Hypothalamus (tissue), 51 donors: ENCODE measurements at regions not wholly inside any gene's neighbourhood (a gene's known extent, or its start where the extent isn't known, plus 50 kb on each side); places are given as distances from the start of the nearest gene placed in this dataset.

Experiments used
- DNase-seq, 51 donors: peaks; one replicate each; lab custom pipeline; 2025; lab: John Stamatoyannopoulos, UW

DNA sequence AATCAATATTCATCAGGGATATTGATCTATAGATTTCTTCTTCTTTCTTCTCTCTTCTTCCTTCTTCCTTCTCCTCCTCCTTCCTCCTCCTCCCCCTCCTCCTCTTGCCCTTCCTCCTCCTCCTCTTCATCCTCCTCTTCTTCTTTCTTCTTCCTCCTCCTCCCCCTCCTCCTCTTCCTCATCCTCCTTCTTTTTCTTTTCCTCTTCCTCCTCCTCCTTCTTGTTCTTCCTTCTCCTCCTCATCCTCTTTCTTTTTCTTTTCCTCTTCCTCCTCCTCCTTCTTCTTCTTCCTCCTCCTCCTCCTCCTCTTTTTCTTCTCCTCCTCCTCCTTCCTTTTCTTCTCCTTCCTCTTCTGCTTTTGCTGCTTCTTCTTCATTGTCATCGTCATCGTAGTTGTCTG lies 52.4 kb upstream of the SERINC1 start:
- DNase-seq, result no peak

DNA sequence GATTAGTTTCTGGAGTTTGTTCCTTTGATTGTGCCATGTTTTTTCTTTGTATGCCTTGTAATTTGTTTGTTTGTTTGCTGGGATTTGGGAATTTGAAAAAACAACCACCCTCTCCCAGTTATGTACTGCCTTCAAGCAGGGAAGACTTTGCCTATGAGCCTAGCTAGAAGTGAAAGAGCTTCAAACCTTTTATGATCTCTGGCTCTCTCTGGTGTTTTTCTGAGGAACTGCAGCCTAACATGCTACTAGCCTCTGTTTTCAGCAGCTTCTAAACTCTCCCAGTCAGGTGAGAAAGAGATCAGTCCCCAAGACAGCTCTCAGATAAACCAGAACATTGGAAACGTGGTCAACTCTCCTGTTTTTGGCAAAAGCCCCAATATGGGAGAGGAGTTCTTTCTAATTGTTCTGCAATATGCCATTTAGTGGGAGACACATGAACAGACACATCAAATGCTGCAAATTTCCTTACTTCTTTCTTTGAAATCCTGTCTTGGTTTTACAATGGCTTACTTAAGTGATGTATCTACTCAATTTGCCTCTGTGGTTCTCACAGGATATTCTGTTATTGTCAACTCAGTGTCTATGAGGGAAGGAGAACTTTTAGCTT lies 58.9 kb upstream of the SERINC1 start:
- DNase-seq, result peak in 13 of 51 donors; percentile 0 to 41 (median 17)

DNA sequence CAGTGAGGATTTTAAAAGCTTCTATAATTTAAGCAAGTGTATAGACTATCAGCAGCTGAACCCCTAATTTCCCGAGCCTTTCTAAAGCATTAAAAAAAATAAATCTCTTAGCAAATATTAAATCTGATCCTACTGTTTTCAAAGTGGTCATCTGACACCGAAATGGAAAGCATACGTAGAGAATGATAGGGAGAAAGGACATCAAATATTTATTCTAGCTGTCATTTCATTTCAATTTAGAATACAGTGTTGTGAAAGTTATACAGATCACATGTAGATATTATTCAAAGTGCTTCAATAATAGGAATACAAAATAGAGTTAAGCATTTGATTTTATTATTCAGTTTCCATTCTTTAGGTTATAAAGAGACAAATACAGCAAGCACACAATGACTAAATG lies 61.9 kb upstream of the PKIB start:
- DNase-seq, result no peak

DNA sequence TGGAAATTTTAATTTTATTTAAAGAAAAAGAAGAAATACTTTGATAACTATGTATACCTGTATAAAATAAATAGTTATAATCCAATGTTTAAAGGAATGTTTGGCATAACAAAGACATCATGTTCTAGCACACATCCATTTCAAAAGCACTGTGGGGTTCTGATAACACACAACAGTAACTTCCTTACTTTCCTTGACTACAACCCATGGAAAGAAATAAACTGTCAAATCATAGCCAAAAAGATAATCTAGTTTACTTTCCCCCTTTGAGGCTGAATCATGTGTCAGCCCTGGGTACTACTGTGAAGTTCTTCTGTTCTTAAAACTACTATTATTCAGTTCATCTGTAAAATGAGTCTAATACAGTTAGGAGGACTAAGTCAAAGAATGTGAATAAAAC lies 61.4 kb upstream of the PKIB start:
- no peak for DNase-seq

DNA sequence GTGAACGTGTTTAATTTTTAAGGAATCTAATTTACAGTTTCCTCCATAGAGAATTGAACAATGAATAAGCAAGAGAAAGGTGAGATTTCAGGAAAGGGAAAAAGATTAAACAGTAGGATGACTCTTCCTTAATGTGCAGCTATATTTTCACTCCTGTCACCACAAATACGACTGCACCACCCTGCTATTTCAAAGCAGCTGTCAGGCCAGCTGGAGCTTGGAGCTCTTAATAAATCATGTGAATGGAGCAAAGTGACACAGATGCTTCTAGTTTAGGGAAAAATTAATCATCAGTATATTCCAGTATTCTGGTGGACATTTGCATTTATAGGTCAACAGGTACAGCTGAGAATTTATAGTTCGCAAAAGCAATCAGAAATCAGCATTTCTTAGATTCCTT lies 56.5 kb upstream of the PKIB start:
- no peak for DNase-seq

DNA sequence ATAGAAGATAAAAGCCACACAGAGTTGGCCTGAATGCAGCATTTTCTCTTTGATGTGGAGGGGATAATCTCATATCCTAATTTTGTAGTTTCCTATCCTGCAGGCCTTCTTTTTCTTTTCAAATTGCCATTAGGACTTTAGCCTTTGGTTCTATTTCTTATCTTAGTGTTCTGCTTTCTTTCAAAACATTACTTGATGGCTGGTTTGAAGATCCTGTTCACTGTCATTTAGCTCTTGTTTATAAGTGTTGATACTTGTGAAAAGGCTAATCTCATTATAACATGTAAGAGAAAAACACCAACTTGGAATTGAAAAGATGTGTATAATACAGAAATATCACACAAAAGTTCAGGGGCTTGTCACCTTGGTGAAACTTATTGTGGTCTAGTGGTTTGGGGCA lies 54.6 kb upstream of the PKIB start:
- DNase-seq, result no peak

DNA sequence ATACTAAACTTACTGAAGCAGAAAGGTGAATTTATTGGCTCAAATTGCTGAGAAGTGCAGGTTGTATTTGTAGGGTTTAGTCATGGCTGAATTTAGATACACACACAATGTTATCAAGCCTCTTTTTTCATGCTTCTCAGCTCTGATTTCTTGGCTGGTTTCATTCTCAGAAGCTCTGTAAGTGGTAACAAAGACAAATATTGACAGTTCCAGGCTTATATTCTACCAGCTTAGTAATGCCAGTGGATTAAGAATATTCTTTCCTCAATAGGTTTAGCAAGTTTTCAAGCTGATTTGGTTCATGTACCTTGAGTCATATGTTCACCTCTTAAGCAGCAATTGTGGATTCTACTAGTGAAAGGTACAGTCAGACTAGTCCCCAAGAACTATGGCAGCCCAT lies 52.1 kb upstream of the PKIB start:
- no peak for DNase-seq
